GM12864 (cell line): ENCODE measurements at regions not wholly inside any gene's neighbourhood (a gene's known extent, or its start where the extent isn't known, plus 50 kb on each side); places are given as distances from the start of the nearest gene placed in this dataset.

ENCODE experiments used
- DNase-seq: peaks from one replicate; pipeline ENCODE4 v3.0.0-alpha.2; 2011; ENCODE audit warnings: low read depth
- H3K4me3 ChIP-seq: 2 replicates; pipeline ENCODE4 v1.5.1; 2011; ENCODE audit warnings: mild to moderate bottlenecking, low read depth, low read length, control low read depth
- CTCF ChIP-seq: IDR thresholded peaks from 2 replicates; pipeline ENCODE4 v1.5.1; 2011; ENCODE audit warnings: low read depth, mild to moderate bottlenecking, moderate library complexity, low read length, control low read depth, inconsistent platforms; ENCODE audit errors: missing control alignments

GRCh38 chr5:2214910-2215590 lies 332.3 kb upstream of the IRX4 start:
- no peak for TF ChIP-seq CTCF
- H3K4me3 ChIP-seq, result no peak overlapping the region
- DNase-seq, result no peak

- no peak overlapping the region for H3K4me3 ChIP-seq
- DNase-seq, result no peak
- TF ChIP-seq CTCF, result no peak
These were observed 330.5 kb upstream of the IRX4 start for GRCh38 chr5:2213121-2213730.

GRCh38 chr5:2212481-2212880 lies 329.8 kb upstream of the IRX4 start:
- no peak for TF ChIP-seq CTCF
- no peak overlapping the region for H3K4me3 ChIP-seq
- no peak for DNase-seq

- TF ChIP-seq CTCF, result no peak
- no peak overlapping the region for H3K4me3 ChIP-seq
These were observed 325.5 kb upstream of the IRX4 start for GRCh38 chr5:2208239-2208544.

GRCh38 chr5:2207416-2208238 lies 324.9 kb upstream of the IRX4 start:
- TF ChIP-seq CTCF, result no peak
- DNase-seq, result no peak

More at GRCh38 chr5:2208239-2208544, 325.5 kb upstream of the IRX4 start:
- no peak for DNase-seq

GRCh38 chr5:2207109-2207399 lies 324.3 kb upstream of the IRX4 start:
- DNase-seq, result no peak
- no peak for TF ChIP-seq CTCF
- H3K4me3 ChIP-seq, result no peak overlapping the region

More at GRCh38 chr5:2207416-2208238, 324.9 kb upstream of the IRX4 start:
- H3K4me3 ChIP-seq, result no peak overlapping the region
